Activated CD4-positive, alpha-beta T cell treated with anti-CD3 and anti-CD28 coated beads for 4 hours (primary cell): ENCODE measurements at regions not wholly inside any gene's neighbourhood (a gene's known extent, or its start where the extent isn't known, plus 50 kb on each side); places are given as distances from the start of the nearest gene placed in this dataset.
"Not testable (repeated sequence)": the region's sequence is repeated elsewhere in the genome, so short reads cannot be mapped to it uniquely, and the experiment has no call there.

ENCODE experiments used
- DNase-seq, 2 donors: peaks; one replicate each; pipeline ENCODE4 v3.0.0-alpha.2; 2020

DNA sequence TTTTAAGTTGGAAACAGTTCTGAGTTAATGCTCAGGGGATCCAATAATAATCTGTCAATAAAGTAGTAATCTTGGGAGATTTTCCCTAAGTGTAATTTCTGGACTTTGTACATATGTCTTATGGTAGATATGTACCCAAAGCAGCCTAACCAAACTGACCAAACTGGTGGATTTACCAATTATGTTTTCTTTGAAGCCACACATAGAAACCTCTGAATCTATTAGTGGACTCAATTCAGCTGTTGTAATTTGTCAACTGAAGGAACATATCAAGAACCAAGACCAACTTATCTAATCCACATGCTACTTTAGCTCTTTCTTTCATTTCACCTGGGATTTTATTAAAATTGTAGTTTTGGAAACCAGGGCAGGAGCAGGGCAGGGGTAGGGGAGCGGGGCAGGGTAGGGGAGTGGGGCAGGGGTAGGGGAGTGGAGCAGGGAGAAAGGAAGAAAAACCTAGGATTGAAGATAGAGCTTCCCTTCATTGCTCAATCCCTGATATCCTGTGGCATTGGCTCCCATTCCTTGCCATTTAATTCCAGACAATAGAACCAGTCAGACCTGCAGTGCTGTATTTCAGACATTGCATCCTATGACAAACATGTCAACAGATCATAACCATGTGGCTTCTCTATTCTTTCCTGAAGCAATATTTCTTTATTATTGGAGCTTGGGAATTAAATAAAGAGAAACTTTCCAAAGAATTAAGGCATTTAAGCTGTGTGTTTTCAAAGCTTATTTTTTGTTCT, 101.8 kb downstream of the NFKBIZ start:
- DNase-seq, result no peak

DNA sequence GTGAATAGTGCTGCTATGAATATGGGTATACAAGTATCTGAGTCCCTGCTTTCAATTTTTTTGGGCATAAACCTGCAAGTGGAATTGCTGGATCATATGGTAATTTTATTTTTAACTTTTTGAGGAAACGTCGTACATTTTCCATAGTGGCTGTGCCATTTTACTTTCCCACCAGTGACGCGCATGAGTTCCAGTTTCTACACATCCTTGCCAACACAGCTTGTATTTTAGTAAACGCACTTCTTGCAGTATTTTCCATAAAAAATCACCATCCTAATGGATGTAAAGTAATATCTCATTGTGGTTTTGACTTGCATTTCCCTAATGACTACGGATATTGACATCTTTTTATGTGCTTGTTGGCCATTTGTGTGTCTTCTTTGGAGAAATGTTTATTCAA, 105.0 kb downstream of the NFKBIZ start:
- DNase-seq, result no peak

DNA sequence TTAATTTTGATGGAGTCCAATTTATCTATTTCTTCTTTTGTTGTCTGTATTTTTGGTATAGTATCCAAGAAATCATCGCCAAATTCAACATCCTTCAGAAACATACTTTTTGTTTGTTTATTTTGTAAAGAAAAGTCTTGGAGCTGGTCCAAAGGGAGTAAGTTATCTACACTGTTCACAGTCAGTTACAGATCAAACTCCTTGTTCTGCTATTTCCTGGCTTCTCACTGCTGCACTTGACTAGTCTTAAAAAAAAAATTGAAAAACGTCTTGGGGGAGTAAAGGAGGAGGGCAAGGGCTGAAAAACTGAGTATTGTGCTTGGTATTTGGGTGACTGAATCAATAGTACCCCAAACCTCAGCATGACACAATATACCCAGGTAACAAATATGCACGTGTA, 105.6 kb downstream of the NFKBIZ start:
- DNase-seq, result no peak

DNA sequence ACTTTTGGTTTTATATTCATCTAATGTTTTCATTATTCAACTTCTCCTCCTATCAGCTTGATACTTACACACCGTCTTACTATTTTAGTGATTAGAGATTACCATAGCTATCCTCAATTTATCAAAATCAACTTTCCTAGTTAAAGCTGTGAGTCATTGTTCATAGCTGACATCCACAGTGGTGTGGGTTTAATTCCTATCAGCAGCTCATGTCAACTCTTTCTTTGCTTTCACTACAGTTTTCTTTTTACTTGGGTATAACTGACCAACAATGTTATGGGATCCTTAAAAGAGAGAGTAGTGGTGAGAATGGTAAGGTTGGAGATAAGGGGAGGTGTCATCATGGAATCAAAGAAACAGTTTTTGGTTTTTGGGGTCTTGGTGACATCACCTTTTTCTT, 112.7 kb downstream of the NFKBIZ start:
- DNase-seq, result no peak

DNA sequence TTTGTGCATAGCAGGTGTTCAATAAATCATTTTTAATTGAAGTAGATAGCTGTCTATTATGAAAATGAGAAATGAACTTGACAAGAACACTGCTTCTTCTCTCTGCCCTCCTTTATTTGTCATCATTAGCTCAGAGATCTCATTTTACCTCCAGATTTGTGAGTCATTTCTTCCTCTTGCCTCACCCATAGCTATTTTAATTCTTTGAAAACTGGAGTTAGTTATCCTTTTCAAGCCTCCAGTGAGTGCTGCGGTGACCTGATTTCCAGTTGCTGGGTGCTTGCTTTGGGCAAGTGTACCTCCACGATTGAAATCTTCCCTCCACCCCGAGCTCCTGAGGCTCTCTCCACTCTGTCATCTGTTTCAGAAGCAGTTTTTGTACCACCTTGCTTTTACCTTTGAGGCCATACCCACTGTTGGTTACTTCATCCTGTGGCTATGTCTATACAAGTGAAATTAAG, 114.6 kb downstream of the NFKBIZ start:
- DNase-seq, result peak; percentile 21 to 32

DNA sequence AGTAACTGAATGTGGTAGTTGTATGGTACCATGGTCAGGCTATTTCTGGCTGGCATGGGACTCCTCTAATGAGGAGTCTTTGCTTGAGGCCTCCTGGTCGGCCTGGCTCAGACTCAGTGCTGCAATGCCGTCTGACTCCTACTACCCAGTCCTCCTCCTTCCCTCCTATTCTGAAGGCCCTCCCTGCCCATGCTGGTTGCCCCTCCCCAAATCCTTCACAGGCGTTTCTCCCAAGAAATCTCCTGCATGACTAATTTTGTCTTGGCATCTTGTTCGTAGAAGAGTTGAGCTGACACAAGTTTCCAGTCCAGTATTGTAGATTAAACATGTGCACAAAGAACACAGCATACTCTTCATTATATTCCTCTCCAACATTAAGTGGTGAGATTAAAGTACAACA, 115.5 kb downstream of the NFKBIZ start:
- DNase-seq, result no peak

DNA sequence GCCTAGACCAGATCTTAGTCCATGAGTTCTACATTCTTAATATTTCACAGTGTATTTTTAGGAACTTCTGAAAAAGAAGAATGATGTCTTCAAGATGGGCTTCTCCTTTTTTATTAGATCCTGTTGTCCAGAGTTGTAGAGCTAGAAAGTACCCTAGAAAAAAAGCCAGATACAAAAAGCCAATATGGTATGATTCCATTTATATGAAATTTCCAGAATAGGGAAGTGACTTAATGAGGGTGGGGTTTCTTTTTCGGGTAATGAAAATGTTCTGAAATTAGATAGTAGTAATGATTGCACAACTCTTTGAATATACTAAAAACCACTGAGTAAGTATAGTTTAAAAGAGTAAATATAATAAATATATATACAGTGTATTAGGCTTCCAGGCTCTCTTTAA, 116.9 kb downstream of the NFKBIZ start:
- no peak for DNase-seq

DNA sequence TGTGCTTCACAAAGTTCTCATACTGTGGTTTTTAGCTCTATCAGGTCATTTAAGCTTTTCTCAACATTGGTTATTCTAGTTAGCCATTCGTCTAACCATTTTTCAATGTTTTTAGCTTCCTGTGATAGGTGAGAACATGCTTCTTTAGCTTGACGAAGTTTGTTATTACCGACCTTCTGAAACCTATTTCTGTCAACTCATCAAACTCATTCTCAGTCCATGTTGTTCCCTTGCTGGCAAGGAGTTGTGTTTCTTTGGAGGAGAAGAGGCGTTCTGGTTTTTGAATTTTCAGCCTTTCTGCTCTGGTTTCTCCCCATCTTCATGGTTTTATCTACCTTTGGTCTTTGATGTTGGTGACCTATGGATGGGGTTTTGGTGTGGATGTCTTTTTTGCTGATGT, 120.9 kb downstream of the NFKBIZ start:
- DNase-seq, result no peak

DNA sequence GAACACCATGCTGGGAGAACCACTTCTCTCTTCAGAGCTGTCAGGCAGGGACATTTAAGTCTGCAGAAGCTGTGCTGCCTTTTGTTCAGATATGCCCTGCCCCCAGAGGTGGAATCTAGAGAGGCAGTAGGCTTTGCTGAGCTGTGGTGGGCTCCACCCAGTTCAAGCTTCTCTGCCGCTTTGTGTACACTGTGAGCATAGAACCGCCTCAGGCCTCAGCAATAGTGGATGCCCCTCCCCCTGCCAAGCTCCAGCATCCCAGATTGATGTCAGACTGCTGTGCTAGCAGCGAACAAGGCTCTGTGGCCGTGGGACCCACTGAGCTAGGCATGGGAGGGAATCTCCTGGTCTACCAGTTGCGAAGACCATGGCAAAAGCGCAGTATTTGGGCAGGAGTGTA, 121.6 kb downstream of the NFKBIZ start:
- no peak for DNase-seq

DNA sequence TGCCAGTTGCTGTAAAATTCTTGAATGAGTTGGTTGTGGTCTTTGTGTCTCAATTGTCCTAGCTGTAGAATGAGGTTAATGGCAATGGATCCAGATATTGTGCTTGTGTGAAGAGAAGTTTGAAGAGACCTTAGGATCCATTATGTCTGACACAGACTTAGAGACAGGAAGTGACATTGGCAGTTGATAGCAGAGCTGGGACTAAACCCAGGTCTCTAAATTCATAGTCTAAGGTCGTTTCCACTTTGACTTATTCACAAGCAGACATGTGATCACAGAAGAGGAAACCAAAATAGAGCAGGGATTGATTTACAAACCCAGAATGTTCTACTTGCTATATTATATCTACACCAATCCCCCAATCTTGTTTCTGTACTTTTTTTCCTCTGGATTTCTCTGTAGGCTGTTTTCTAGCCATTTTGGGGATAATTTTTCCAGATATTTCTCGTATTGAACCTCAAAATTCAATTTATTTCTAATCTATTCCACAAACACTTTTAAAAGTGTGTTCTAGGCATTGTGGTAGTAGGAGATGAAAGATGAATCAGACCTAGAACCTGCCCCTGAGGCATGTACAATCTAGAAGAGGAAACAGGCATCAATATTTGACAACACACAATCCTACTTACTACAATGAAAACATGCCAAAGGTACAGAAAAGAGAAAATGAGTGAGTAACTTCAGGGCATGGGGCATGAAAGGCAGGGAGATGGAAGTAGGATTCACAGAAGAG, 123.3 kb downstream of the NFKBIZ start:
- DNase-seq, result no peak

DNA sequence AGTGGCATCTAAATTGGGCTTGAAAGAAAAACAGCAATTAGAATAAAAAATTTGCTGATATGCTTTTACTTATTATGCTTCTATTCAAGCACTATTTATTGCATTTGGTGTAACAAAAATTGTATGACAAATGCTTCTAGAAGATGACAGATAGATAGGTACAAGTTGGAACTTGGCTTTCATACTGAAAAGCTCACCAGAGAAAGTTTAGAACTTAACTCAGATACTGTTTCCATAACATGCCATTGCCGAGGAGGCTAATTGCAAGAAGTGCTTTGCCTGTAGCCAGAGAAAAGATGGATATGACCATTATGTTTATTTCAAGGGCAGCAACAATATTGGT, 123.8 kb downstream of the NFKBIZ start:
- DNase-seq, result no peak

DNA sequence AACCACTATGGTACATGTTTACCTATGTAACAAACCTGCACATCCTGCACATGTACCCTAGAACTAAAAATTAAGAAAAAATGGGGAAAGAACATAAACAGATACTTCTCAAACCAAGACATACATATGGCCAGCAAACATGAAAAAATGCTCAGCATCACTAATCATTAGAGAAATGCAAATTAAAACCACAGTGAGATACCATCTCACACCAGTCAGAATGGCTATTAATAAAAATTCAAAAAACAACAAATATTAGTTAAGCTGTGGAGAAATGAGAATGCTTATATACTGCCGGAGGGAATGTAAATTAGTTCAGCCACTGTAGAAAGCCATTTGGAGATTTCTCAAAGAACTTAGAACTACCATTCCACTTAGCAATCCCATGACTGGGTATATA, 126.1 kb downstream of the NFKBIZ start:
- not testable (repeated sequence) for DNase-seq

DNA sequence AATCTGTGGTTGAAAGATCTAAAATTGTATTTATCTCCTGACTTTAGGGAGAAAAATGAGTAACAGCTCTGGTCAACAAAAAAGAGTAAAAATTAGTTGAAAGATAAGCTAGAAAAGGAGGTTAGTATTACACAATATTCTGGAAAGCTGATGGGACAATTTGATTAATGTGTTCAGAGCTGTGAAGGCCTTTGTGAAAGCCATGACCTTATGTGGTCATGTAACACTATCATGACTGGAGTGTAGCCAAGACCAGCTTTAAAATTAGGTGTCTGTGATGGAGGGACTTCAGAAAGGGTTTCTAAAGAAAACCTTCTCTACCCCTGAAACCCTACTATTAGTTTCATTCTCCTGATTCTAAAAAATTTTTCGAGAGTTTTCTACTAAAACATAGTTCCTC, 127.2 kb downstream of the NFKBIZ start:
- no peak for DNase-seq

DNA sequence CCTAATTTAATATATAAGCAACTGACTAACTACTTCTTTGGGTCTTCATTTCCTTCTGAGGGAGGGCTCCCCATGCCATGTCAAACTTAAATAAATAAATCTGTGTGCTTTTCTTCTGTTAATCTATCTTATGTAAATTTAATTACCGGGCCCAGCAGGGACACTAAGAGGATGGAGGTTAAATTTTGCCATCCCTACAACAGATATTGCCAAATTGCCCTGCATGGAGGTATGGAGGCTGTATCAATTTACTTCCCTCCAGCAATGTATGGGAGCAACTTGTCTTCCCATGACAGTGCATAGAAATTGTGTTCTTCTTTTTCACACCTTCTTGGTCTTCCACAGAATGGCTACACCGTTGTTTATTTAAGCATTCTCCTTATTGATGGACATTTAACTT, 129.0 kb downstream of the NFKBIZ start:
- no peak for DNase-seq

DNA sequence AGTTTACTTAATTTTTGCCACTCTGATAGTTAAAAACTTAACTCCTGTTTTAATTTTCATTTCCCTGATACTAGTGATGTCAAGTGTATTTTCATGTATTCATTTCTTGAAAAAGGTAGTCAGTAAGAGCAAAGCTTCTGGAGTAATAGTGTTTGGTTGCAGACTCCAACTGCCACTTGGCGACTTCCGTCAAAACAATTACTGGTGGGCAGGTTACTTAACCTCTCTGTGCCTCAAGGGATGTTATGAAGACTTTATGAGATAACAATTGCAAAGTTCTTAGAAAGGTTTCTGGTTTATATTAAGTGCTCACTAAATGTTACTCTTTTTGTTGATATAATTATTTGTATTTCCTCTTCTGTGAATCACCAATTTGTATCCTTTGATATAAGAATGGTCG, 129.7 kb downstream of the NFKBIZ start:
- no peak for DNase-seq

DNA sequence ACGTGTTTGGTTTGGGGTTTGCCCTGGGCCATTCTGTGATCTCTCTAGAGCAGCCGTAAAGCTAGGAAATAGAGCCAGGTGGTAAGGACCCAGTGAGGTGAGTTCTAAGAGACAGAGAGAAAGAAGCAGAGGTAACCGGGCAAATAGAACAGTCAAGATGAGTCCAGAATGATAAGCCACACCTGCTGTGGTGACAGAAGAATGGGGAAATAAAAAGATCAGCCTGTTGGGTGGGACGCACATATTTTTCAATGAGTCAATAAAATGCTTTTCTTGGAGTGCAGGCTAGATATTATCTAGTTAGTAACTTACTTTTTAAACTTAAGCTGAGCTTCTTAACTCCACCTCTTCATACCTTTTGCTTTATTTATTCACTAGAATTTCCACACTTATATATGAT, 135.0 kb downstream of the NFKBIZ start:
- DNase-seq, result no peak

DNA sequence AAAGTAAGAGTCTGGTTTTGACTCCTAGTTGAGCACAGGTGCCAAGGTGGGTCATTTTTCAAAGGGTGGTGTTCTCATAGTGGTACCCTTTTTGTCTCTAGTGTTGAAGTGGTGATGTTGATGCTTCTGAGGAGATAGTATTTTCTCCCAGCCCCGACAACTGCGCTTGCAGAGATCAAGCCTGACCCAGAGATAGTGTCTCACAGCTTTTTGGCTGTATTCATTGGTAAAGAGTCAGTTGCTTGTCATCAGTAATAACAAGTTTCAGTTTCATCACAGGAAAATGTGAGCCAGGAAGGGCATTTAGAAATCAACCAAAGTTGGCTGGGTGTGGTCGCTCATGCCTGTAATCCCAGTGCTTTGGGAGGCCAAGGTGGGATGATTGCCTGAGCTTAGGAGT, 139.3 kb downstream of the NFKBIZ start:
- no peak for DNase-seq

DNA sequence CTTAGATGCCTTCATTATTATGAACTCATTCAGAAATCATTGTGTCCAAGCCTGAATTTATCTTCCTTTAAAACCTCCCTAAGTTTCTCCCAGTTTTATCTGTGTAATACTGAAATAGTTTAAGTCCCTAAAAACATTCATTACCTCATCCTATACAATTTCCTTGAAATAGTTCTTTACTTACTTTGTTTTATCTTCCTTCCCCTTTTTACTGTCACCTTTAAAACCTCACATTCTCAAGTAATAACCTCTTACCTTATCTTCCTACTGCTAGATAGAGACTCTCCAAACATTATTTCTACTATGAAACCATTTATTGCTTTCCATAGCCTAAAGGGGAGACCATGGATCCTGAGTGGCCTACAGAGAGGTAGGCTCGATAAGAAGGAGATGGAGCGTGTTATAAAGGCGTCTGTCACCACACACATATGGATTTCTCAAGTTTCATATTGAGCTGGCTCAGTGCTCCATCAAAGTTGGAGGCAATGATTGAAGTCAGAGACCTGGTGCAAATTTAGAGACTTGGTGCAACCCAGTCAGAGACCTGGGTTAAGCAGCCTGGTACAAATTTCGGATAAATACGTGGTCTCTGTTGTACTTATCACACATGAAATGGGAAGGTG, 140.4 kb downstream of the NFKBIZ start:
- DNase-seq, result no peak

DNA sequence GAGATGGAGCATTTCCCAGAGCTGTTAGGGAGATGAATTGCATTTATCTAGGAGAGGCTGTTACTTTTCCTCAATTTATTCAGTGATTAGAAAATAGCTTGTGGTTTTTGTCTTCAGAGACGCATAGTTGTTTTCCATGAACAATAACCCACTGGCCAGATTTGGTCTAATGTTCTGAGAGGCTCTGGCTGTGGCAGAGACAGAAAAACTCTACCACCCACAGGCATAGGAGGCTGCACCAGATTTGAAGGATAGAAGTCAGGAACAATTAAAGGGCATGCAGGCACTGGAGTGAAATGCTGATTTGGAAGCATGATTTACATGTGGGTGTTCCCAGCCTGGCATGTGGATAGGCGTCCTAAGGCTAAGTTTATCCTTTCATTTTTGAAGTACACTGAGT, 143.5 kb downstream of the NFKBIZ start:
- DNase-seq, result no peak

DNA sequence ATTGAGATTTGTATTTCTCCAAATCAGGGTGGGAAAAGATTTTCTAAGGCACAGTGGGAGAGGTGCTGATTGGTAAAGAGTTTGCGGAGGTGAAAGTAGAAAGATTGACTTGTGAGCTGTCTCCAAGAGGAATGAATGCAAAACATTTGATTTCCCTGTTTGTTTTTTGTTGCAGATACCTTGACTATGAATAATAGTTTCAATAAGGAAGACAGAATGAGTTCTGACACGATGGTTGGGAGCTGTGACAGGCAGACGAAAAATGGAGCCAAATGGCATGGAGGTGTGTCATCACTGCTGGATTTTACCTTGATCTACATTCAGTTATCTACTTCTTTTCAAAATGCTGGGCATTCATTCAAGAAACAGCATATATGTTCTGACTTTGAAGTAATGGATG, 145.1 kb downstream of the NFKBIZ start:
- DNase-seq, result no peak

DNA sequence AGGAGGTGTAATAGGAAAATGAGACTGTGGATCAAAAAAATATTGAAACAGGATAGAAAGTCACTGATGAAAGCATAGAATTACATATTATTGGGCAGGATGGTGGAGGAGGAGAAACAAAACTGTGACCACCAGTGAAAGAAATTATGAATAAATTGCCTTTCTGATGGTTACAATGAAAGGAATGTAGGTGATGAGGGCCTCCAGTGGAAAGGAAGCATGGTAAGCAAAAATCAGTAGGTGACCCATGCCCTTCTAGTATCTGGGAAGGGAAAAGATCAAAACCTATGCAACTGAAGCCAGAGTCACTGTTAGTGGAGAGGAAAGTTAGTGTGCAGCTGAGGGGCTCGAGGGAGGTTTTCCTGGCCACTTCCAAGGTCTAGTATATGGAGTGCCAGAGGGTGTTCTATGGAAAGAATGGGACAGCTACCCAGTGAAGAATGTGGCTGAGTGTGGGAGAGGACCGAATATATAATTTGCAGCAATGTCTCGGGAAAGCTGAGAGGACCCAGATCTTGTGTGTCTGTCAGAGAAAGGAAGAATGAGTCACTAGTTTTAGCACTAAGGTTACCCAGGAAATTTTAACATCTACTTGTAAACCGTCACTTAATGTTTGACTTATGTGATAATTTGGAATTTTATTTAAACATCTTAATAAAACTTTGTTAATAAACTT, 146.2 kb downstream of the NFKBIZ start:
- DNase-seq, result no peak

DNA sequence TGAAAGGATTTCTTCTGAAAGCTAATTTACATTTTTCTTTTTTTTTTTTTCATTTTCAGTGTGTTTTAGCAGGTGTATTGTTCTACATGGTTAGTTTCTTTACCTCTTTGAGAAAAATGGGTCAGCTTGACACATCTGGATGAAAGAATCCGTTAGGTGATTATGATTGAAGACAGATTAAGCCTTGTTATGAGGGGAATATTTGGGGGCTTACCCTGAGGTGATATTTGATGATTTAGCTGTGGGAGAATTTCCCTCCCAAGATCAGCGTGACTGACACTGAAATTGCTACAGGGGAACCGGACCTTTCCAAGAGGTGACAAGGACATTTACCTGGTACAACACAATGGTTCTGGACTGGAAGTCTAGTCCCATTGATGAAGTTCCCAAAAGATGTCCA, 147.5 kb downstream of the NFKBIZ start:
- DNase-seq, result no peak

DNA sequence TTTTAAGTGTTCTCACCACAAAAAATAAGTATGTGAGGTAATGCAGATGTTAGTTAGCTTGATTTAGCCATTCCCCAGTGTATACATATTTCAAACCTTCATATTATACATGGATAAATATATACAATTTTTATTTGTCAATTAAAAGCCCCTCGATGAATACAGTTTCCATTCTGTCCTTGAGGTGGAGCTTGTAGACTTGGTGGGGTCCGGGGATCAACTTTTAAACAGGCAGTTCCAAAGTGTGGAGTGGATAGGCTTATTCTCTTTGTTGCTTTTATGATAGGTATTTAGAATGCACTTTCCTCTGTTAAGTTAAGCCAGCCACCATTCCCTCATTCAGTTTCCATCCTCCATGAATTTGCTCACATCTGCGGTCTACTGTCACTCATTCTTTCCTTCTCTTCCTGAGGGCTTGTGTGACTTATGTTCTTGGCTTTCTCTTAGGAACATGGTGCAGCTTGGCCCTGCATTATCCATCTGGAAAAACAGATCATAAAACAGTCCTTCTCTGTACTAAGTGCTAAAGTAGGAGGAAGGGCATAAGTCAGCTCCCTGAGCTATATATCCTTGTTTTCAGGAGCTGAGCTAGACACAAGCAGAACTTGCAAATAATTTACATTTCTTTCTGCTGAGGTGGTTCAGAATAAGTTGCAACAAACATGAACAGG, 149.1 kb downstream of the NFKBIZ start:
- DNase-seq, result no peak
